ENCODE measurements at regions not wholly inside any gene's neighbourhood (a gene's known extent, or its start where the extent isn't known, plus 50 kb on each side); places are given as distances from the start of the nearest gene placed in this dataset.

DNA sequence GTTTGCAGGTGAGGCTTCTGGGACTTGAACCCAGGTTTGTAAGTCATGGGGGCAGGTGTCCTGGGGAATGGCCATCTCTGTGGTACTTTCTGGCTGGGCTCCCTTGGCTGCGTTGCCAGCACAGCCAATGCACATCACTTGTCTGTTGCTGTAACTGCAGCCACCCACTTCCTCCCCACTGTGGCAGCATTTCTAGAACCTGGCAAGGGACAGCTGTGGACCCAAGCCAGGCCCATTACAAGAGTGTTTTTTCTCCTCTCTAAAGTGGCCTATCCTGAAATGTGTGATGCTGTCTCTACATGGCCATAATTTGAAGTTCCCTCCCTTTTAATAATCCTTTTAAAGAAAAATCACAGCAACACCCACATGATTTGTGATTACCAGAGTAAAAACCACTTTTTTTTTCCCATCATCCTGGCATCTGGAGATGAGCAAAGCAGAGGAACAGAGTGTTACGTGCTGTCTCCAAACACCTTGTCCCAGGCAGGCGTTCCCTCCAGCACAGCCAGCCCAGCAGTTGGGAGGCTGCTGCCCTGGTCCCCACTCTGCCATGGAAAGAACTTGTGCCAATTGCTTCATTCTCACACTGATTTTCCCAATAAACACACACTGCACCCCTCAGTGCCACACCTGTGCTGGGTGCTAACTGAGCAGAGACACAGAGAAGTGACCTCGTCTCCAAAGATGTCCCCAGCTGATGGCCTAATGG, 360.6 kb upstream of the USP24 start:
- H3K4me1 ChIP-seq (ENCODE audit: low read length) = no peaks in the 10 kb centered on the region
- no peak overlapping the region for H3K27ac ChIP-seq (ENCODE audit: low read length)
- H2AFZ ChIP-seq (ENCODE audit: low read depth, low read length) = no peak overlapping the region
- TF ChIP-seq EZH2phosphoT487 (IDR thresholded peaks at IDR 0.05; ENCODE audit: low read depth) = no peak
- TF ChIP-seq, protein P1, sequence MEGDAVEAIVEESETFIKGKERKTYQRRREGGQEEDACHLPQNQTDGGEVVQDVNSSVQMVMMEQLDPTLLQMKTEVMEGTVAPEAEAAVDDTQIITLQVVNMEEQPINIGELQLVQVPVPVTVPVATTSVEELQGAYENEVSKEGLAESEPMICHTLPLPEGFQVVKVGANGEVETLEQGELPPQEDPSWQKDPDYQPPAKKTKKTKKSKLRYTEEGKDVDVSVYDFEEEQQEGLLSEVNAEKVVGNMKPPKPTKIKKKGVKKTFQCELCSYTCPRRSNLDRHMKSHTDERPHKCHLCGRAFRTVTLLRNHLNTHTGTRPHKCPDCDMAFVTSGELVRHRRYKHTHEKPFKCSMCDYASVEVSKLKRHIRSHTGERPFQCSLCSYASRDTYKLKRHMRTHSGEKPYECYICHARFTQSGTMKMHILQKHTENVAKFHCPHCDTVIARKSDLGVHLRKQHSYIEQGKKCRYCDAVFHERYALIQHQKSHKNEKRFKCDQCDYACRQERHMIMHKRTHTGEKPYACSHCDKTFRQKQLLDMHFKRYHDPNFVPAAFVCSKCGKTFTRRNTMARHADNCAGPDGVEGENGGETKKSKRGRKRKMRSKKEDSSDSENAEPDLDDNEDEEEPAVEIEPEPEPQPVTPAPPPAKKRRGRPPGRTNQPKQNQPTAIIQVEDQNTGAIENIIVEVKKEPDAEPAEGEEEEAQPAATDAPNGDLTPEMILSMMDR (IDR thresholded peaks at IDR 0.05; ENCODE audit: low read depth, low read length) = no peak
- H3K9me3 ChIP-seq (ENCODE audit: insufficient read depth, low read length) = no peaks in the 10 kb centered on the region
- H3K9ac ChIP-seq (ENCODE audit: low read length) = no peak overlapping the region
- H4K20me1 ChIP-seq (ENCODE audit: insufficient read depth, low read length) = no peaks in the 10 kb centered on the region
- no peaks in the 10 kb centered on the region for H3K27me3 ChIP-seq (ENCODE audit: low read depth, low read length)
- H3K79me2 ChIP-seq (ENCODE audit: low read length) = no peaks in the 10 kb centered on the region
- H3K4me2 ChIP-seq (ENCODE audit: low read length) = no peak overlapping the region
- no peak overlapping the region for H3K4me3 ChIP-seq (ENCODE audit: low read length)
- no peaks in the 10 kb centered on the region for H3K36me3 ChIP-seq (replicated peaks; ENCODE audit: low read depth, low read length)

DNA sequence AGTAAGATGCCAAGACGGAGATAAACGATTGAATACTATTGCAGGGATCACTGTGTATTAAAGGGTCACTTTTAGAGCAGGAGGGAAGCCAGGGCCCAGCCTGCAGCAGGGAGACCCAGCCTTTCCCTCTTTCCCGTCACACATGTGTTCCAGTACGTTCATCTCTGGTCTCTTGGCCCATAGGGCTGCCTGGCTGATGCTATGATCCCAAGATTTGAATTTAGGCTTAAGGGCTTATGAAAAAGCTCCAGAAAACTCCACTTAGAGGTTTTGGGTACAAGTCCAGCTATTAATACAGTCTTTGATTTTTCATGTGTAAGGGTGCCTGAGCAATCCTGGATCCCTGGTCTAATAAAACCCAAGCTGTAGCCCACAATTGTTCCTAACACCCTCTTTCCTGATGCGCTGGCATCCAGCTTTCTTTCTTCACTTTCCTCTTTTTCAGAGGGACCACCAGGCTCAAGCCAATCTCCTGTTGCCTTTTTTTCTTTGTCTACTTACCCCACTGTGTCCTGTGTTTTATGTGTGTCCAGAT, 359.6 kb upstream of the USP24 start:
- H3K4me1 ChIP-seq (ENCODE audit: low read length) = no peaks in the 10 kb centered on the region
- H4K20me1 ChIP-seq (ENCODE audit: insufficient read depth, low read length) = no peaks in the 10 kb centered on the region
- H3K9me3 ChIP-seq (ENCODE audit: insufficient read depth, low read length) = no peaks in the 10 kb centered on the region
- H3K36me3 ChIP-seq (replicated peaks; ENCODE audit: low read depth, low read length) = no peaks in the 10 kb centered on the region
- H3K27me3 ChIP-seq (ENCODE audit: low read depth, low read length) = no peaks in the 10 kb centered on the region
- H3K79me2 ChIP-seq (ENCODE audit: low read length) = no peaks in the 10 kb centered on the region
- no peak for TF ChIP-seq EZH2phosphoT487 (IDR thresholded peaks at IDR 0.05; ENCODE audit: low read depth)
- TF ChIP-seq, protein P1 (IDR thresholded peaks at IDR 0.05; ENCODE audit: low read depth, low read length) = no peak
- H3K27ac ChIP-seq (ENCODE audit: low read length) = no peak overlapping the region
- no peak overlapping the region for H2AFZ ChIP-seq (ENCODE audit: low read depth, low read length)
- no peak overlapping the region for H3K4me3 ChIP-seq (ENCODE audit: low read length)
- no peak overlapping the region for H3K9ac ChIP-seq (ENCODE audit: low read length)
- H3K4me2 ChIP-seq (ENCODE audit: low read length) = no peak overlapping the region

DNA sequence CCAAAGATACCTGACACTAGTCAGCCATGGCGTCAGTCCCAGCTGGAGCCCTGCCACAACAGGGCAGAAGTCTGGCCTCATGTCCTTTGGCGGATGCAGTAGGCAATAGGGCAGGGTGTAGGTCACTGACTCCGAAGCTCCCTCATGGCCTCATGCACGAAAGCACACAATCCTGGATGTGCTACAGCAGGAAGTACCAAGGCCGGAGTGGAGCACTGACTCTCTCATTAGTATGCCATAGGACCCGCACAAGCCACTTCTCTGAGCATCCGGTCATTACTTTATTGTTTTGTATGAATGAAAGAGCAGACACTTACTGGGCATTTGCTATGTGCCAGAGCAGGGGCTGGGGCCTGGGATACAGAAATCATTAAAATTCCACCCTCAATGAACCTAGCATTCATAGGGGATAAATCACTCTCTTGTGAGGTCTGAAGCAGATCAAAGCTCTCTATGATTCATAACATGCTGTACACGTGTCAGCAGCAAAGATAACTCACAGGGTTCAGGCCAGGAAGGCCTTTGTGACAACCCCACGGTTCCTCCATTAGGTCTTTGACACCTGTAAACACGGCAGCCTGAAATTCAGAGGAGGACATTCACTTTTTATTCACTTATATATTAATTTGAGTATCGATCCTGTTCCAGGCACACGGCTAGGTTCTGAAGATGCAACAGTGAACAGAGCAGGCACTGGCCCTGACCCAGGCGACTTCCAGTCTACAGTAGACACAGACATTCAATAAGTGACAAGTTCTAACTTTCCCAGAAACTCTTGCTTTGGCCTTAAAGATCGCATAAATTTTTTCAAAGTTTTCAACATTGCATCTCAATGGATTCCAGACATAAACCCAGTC, 357.9 kb upstream of the USP24 start:
- Histone ChIP-seq H3K9me3 (ENCODE audit: insufficient read depth, low read length) (no peaks in the 10 kb centered on the region), H3K27ac (ENCODE audit: low read length) (no peak overlapping the region), H3K36me3 (replicated peaks; ENCODE audit: low read depth, low read length) (no peaks in the 10 kb centered on the region), H3K4me1 (ENCODE audit: low read length) (no peaks in the 10 kb centered on the region), H3K4me2 (ENCODE audit: low read length) (no peak overlapping the region), H4K20me1 (ENCODE audit: insufficient read depth, low read length) (no peaks in the 10 kb centered on the region), H3K9ac (ENCODE audit: low read length) (no peak overlapping the region), H3K4me3 (ENCODE audit: low read length) (no peak overlapping the region), H3K79me2 (ENCODE audit: low read length) (no peaks in the 10 kb centered on the region), H2AFZ (ENCODE audit: low read depth, low read length) (no peak overlapping the region), H3K27me3 (ENCODE audit: low read depth, low read length) (no peaks in the 10 kb centered on the region)
- TF ChIP-seq, protein P1 (IDR thresholded peaks at IDR 0.05; ENCODE audit: low read depth, low read length) = no peak
- no peak for TF ChIP-seq EZH2phosphoT487 (IDR thresholded peaks at IDR 0.05; ENCODE audit: low read depth)

DNA sequence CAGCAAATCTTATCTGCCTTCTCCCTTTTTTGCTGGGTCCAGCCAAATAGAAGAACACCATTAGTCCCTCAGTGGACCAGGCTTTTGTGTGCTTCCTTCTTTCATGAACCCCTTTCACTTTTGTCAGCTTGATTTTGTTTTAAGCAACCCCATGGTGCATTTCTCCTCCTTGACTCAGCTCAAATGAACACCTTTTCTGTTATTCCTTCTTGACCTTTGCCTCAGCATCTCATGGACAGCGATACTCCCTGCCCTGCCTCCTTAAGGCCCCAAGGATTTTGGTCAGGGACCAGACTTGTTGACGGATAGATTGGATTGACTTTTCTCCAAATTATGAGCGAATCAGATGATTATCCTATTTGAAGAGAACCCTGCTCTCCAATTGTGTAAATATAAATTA, 356.6 kb upstream of the USP24 start:
- no peaks in the 10 kb centered on the region for H3K79me2 ChIP-seq (ENCODE audit: low read length)
- no peak overlapping the region for H3K9ac ChIP-seq (ENCODE audit: low read length)
- no peak overlapping the region for H3K4me2 ChIP-seq (ENCODE audit: low read length)
- H3K27me3 ChIP-seq (ENCODE audit: low read depth, low read length) = no peaks in the 10 kb centered on the region
- no peak overlapping the region for H3K27ac ChIP-seq (ENCODE audit: low read length)
- H4K20me1 ChIP-seq (ENCODE audit: insufficient read depth, low read length) = no peaks in the 10 kb centered on the region
- H3K4me1 ChIP-seq (ENCODE audit: low read length) = no peaks in the 10 kb centered on the region
- H2AFZ ChIP-seq (ENCODE audit: low read depth, low read length) = no peak overlapping the region
- no peaks in the 10 kb centered on the region for H3K9me3 ChIP-seq (ENCODE audit: insufficient read depth, low read length)
- H3K36me3 ChIP-seq (replicated peaks; ENCODE audit: low read depth, low read length) = no peaks in the 10 kb centered on the region
- H3K4me3 ChIP-seq (ENCODE audit: low read length) = no peak overlapping the region
- TF ChIP-seq, protein P1 (IDR thresholded peaks at IDR 0.05; ENCODE audit: low read depth, low read length) = no peak
- TF ChIP-seq EZH2phosphoT487 (IDR thresholded peaks at IDR 0.05; ENCODE audit: low read depth) = no peak

All from OCI-LY3 (cell line).